Activated effector memory CD4-positive, alpha-beta T cell treated with anti-CD3 and anti-CD28 coated beads, Interleukin-2, amount 50 U/mL, for 16 hours (primary cell): ENCODE measurements at regions not wholly inside any gene's neighbourhood (a gene's known extent, or its start where the extent isn't known, plus 50 kb on each side); places are given as distances from the start of the nearest gene placed in this dataset.

ENCODE experiments used
- DNase-seq: peaks from one replicate; pipeline ENCODE4 v3.0.0-alpha.2; 2020

DNA sequence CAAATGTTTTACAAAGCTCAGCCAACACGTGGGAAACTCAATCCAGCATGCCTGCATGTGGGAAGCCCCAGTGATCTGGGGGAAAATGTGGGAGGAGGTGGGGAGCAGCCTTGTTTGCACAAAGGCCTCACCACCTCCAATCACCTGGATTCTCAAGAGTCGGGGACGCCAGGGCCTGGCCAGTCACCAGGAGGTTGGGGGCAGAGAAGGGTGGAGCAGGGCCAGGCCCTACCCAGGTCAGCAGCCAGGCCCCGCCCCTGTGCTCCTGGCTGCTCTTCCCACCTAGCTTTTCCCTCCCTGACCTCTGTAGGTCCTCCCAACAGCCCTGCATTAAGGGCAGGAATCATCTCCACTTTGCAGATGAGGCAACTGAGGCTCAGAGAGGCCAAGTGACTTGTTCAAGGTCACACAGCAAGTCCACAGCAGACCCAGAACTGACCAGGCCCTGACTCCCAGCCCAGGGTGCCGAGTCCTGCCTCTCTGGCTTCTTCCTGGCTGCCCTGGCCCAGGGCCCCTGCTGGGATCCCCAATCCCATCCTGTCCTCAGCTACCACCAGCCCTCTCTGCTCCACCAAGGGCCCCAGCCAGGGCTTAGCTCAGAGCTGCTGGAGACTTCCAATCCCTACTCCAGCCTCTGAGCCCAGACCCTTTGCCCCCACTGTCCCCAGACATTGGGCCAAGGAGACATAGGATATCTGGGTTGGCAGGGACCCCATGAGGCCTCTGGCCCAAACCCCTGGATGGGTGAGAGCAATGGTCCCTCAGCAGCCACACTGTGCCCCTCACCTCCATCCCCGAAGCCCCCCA is 508.6 kb downstream of the PTPRU start:
- DNase-seq: no peak

DNA sequence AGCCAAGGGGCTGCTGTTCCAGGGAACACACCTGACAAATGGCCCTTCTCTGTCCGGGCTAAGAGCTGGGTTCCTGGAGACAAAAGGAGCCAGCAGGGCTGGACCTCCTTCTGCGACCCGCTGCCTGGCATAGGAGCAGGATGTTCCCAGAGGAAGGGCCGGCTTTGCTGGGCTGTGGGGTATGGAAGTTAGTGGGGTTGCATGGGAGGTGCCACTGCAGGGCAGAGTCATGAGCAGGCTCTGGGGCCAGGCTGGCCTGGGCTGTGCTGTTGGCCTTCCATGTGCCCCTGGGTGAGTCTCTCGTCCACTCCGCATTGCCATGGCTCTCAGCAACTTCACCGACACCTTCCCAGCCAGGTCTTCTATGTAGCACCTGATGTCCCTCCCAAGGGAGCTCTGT is 507.6 kb downstream of the PTPRU start:
- no peak for DNase-seq

DNA sequence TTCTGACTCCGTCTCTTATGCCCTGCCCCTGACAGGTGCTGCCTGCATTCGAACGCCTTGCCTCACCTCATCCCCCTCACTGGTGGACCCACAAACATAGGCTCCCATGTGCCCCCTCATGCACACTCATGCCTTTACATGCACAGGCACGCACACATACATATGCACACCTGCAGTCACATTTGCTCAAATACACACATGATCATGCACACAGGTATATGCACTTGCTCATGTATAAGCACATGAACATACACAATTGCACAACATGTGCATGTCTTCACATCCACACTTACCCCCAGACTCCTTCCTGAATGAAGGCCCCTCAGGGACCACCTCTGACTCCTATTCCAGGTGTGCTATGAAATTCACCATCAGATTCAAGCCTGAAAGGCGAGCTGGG is 506.9 kb downstream of the PTPRU start:
- DNase-seq: no peak

DNA sequence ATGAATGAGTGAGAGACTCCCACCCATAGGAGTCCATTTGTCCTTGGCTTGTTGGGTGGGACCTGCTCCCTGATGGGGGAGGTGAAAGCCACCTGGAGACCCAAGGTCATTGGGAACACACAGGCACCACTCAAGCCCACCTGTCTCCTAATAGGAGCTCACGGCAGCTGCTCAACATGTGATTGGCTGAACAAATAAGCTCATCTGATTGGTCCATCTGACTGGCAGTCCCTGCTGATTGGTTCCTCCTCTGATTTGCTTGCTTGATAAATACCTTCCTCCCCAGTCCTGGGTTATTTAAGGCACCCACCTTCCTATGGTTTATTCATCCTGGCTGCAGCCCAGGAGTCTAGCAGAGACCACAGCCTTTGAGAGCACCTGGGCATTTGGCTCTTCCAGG is 502.9 kb downstream of the PTPRU start:
- DNase-seq: no peak

- no peak for DNase-seq
Measured at GRCh38 chr1:29736582-29737188, 500.4 kb downstream of the PTPRU start.

- no peak for DNase-seq
Measured at GRCh38 chr1:29732453-29732852, 496.1 kb downstream of the PTPRU start.

- no peak for DNase-seq
Measured at GRCh38 chr1:29730623-29731022, 494.3 kb downstream of the PTPRU start.

- DNase-seq: no peak
Measured at GRCh38 chr1:29729281-29729680, 493.0 kb downstream of the PTPRU start.

DNA sequence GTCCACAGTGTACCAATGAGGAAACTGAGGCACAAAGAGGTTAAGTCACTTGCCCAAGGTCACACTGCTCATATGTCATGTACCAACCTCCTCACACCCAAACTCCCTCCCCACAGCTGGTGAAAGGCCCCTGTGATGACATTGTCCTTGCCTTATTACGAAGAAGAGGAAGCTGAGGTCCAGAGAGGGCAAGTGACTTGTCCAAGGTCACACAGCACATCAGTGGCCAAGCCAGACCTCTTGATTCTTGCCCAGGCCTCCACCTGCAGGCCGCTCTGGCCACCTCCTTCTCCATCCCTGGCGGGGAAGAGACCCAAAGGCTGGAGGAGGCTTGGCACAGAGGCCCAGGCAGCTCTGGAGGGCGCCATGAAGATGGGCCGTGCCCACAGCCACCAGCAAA is 492.4 kb downstream of the PTPRU start:
- DNase-seq: no peak

DNA sequence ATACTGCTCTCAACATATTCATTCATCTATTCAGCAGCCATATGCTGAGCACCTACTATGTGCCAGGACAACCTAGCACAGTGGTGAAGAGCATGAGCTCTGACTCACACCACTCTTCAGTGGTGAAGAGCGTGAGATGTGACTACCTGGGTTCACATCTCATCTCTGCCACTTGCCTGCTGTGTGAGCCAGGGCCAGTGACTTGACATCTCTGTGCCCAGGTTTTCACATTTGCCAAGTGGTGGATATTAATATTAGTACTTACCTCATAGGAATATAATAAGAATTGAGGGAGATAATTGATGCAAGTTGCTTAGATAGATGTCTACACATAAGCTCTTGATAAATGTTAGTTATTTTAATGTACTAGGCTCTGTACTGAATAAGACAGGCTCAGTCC is 488.9 kb downstream of the PTPRU start:
- no peak for DNase-seq

DNA sequence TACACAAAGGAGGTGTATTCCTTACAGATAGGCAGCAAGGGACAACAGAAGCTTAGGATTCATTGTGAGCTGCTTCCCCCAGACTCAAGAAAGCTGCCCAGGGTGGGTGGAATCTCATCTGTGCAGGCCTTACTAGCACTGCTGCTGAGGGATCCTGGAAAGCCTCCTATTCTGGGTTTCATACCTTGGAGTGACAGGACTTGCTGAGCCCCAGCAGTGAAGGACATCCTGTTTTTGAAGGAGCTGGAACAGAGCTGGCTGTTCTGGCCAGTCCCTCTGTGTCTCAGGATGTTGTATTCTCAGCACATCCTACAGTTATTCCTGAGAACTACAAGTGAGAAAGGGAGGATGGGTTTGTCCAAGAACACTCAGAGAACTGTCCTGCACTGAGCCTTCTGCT is 486.3 kb downstream of the PTPRU start:
- DNase-seq: no peak

DNA sequence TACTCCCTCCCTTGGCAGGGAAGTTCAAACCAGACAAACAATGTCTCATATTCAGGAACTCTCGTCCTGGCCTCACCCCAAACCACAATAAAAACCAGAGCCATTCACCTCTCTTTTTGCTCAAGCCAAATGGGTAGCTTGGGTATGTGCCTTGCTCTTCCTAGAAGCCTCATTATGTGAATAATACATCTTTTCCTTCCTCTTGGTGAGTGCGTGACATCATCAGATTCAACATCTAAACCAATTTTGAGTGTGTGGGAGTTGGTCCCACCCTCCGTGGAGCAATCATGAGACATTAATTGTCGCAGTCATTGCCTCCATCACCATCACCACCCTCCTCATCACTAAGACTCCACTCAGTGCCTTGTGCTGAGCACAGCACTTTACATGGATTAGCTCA is 482.9 kb downstream of the PTPRU start:
- no peak for DNase-seq

DNA sequence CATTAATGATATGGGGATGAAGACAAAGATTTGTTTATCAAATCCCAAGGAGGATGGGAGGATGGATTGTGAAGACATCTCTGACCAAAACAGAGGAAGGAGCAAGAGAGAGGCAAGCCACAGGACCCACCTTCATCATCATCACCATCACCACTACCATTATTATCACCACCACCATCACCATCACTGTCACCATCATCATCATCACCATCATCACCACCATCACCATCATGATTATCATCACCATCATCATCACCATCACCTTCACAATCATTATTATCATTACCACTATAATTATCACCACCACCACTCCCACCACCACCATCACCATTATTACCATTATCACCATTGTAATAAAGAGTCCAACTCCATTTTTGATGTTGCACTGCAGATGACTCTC is 482.5 kb downstream of the PTPRU start:
- no peak for DNase-seq

GRCh38 chr1:29716306-29716705 is 480.0 kb downstream of the PTPRU start:
- DNase-seq: no peak

DNA sequence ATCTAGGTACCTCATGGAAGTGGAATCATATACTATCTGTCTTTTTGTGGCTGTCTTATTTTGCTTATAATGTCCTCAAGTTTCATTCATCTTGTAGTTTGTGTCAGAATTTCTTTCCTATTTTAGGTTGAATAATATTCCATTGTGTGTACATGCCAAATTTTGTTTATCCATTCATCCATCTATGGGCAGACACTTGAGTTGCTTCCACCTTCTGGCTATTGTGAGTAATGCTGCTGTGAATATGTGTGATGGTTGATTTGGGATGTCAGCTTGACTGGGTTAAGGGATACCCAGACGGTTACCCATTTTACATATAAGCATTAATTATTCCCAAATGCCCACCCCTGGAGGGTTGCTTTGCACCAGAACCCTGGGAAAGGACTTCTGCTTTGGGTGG is 477.5 kb downstream of the PTPRU start:
- DNase-seq: no peak

DNA sequence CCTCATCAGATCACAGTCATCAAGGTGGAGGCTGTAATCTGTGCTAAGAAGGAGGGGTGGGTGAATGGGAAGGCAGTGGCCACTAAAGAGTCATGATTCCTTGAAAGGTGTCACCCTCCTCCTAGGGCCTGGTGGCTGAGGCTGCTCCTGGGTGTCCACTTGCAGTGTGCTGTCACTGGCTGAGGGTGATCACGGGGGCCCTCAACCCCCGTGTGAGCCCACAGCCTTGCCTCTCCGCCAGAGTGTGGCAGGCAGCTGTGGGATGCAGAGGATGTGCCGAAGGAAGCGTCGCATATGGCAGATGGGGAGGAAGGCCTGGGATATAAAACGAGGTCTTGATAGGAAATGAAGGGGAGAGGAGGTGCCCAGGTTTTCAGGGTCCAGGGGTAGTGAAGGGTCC is 476.5 kb downstream of the PTPRU start:
- no peak for DNase-seq

GRCh38 chr1:29712284-29712651 is 475.9 kb downstream of the PTPRU start:
- no peak for DNase-seq

- DNase-seq: no peak
Measured at GRCh38 chr1:29711582-29712283, 475.4 kb downstream of the PTPRU start.

DNA sequence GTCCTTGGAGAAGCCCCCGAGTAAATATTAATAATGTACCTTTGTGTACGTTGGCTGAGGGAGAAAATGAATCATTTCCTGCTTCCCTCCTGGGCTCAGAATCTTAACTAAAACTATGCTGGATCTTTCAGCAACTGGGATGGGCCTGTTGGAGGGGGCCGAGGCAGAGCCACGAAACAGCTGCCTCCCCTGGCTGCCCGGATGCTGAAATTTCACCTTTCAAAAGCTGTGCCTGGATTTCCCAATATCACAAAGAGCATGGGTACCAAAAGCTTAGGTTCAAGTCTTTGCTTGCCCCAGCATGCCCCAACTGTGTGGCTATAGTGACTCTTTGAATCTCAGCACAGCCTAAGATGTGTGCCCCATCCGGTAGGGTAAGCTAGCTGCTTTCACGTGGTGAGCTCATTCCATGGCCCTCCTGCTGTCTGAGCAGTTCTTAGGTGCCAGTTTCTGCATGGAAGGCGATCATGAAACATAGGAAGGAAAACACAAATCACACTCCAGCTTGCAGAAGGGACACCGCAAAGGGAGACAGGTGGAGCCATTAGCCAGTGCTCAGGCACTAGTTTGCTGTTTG is 473.5 kb downstream of the PTPRU start:
- DNase-seq: peak; percentile 39

- DNase-seq: peak; percentile 44
Measured at GRCh38 chr1:29708796-29709703, 472.7 kb downstream of the PTPRU start.

- peak; percentile 37 for DNase-seq
Measured at GRCh38 chr1:29708381-29708780, 472.1 kb downstream of the PTPRU start.

DNA sequence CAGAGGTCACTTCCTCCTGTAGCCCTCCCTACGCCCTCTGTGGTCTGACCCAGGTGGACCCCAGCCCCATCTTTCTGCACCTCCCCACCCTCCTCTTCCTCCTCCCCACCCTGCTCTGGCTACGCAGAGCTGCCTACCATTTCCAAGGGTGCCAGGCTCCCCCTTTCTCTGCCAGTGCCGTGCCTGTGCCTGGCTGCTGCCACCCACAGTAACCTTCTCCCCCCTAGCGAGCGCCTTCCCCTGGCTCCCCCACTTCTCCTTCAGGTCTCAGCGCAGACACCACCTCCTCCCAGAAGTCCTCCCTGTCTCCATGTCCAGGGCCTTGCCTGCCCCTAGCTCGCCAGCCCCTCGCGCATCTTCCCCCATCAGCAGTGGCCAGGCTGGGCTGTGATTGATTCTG is 471.5 kb downstream of the PTPRU start:
- DNase-seq: peak; percentile 24

DNA sequence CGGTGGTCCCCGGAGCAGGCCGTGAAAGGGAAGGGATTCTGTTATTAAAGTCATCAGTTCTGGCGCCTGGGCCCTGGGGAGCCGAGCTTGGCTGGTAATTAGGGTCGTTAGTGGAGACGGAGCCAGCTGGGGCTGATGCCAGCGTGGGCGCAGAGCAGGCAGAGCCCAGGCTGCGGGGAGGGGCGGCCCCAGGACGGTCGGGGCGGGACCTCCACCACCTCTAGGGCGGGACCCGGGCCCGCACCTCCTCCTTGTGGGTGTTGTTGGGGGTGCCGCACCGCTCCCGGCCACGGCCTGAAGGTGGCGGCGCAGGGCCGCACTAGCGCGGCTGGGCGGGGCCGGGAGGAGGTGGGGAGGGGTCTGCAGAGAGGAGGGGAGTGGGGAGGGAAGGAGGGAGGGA is 470.6 kb downstream of the PTPRU start:
- peak; percentile 63 for DNase-seq
